H1 (cell line): ENCODE measurements at regions not wholly inside any gene's neighbourhood (a gene's known extent, or its start where the extent isn't known, plus 50 kb on each side); places are given as distances from the start of the nearest gene placed in this dataset.

ENCODE experiments used
- BCL11A ChIP-seq, 2 experiments: IDR thresholded peaks; one replicate each; pipeline ENCODE4 v1.6.1; 2011; ENCODE audit warnings: low read depth in 2 of 2, low read length in 2 of 2, mild to moderate bottlenecking in 2 of 2
- CEBPB ChIP-seq: IDR thresholded peaks from 2 replicates; pipeline ENCODE4 v1.6.1; 2012; ENCODE audit warnings: low read depth, low read length
- GABPA ChIP-seq: IDR thresholded peaks from 2 replicates; pipeline ENCODE4 v1.6.1; 2011; ENCODE audit warnings: mild to moderate bottlenecking, low read length, moderate library complexity, borderline replicate concordance; ENCODE audit not compliant: insufficient read depth
- HDAC2 ChIP-seq, 2 experiments: fragments of 300-600 bp in 1 of 2; sonication (generic) in 1 of 2; IDR thresholded peaks; 2 replicates each; pipeline ENCODE4 v1.6.1; 2011 to 2012; ENCODE audit warnings: low read depth in 2 of 2, low read length in 2 of 2, mild to moderate bottlenecking in 2 of 2, moderate library complexity in 2 of 2, borderline replicate concordance in 1 of 2, inconsistent platforms in 1 of 2
- POLR2AphosphoS5 ChIP-seq: IDR thresholded peaks from 2 replicates; pipeline ENCODE4 v1.6.1; 2011; ENCODE audit warnings: low read depth, low read length
- RBBP5 ChIP-seq: IDR thresholded peaks from 2 replicates; pipeline ENCODE4 v1.7.1; 2012; ENCODE audit warnings: low read depth, mild to moderate bottlenecking, inconsistent platforms, low read length, moderate library complexity, borderline replicate concordance
- RNF2 ChIP-seq: fragments of 200-900, 300-1000 bp; sonication (generic); IDR thresholded peaks from 2 replicates; pipeline ENCODE4 v1.7.1; 2016; ENCODE audit warnings: borderline replicate concordance, low read depth, mild to moderate bottlenecking, antibody characterized with exemption, low read length; ENCODE audit not compliant: poor library complexity, severe bottlenecking; ENCODE audit errors: missing control alignments
- SP2 ChIP-seq: IDR thresholded peaks from 2 replicates; pipeline ENCODE4 v1.6.1; 2012; ENCODE audit warnings: mild to moderate bottlenecking, low read length, inconsistent platforms
- TBP ChIP-seq: IDR thresholded peaks from 2 replicates; pipeline ENCODE4 v1.6.1; 2011; ENCODE audit warnings: low read depth, low read length, improper control_type of control experiment
- TF ChIP-seq, protein P1 (sequence below): fragments of 300-600 bp; sonication (generic); IDR thresholded peaks from 2 replicates; pipeline ENCODE4 v1.7.1; 2012; ENCODE audit warnings: low read length, moderate library complexity, mild to moderate bottlenecking, inconsistent platforms; ENCODE audit not compliant: insufficient replicate concordance
- TF ChIP-seq, protein P2 (sequence below): IDR thresholded peaks from 2 replicates; pipeline ENCODE4 v1.6.1; 2011; ENCODE audit warnings: low read length, improper control_type of control experiment

- TF ChIP-seq, protein P1, sequence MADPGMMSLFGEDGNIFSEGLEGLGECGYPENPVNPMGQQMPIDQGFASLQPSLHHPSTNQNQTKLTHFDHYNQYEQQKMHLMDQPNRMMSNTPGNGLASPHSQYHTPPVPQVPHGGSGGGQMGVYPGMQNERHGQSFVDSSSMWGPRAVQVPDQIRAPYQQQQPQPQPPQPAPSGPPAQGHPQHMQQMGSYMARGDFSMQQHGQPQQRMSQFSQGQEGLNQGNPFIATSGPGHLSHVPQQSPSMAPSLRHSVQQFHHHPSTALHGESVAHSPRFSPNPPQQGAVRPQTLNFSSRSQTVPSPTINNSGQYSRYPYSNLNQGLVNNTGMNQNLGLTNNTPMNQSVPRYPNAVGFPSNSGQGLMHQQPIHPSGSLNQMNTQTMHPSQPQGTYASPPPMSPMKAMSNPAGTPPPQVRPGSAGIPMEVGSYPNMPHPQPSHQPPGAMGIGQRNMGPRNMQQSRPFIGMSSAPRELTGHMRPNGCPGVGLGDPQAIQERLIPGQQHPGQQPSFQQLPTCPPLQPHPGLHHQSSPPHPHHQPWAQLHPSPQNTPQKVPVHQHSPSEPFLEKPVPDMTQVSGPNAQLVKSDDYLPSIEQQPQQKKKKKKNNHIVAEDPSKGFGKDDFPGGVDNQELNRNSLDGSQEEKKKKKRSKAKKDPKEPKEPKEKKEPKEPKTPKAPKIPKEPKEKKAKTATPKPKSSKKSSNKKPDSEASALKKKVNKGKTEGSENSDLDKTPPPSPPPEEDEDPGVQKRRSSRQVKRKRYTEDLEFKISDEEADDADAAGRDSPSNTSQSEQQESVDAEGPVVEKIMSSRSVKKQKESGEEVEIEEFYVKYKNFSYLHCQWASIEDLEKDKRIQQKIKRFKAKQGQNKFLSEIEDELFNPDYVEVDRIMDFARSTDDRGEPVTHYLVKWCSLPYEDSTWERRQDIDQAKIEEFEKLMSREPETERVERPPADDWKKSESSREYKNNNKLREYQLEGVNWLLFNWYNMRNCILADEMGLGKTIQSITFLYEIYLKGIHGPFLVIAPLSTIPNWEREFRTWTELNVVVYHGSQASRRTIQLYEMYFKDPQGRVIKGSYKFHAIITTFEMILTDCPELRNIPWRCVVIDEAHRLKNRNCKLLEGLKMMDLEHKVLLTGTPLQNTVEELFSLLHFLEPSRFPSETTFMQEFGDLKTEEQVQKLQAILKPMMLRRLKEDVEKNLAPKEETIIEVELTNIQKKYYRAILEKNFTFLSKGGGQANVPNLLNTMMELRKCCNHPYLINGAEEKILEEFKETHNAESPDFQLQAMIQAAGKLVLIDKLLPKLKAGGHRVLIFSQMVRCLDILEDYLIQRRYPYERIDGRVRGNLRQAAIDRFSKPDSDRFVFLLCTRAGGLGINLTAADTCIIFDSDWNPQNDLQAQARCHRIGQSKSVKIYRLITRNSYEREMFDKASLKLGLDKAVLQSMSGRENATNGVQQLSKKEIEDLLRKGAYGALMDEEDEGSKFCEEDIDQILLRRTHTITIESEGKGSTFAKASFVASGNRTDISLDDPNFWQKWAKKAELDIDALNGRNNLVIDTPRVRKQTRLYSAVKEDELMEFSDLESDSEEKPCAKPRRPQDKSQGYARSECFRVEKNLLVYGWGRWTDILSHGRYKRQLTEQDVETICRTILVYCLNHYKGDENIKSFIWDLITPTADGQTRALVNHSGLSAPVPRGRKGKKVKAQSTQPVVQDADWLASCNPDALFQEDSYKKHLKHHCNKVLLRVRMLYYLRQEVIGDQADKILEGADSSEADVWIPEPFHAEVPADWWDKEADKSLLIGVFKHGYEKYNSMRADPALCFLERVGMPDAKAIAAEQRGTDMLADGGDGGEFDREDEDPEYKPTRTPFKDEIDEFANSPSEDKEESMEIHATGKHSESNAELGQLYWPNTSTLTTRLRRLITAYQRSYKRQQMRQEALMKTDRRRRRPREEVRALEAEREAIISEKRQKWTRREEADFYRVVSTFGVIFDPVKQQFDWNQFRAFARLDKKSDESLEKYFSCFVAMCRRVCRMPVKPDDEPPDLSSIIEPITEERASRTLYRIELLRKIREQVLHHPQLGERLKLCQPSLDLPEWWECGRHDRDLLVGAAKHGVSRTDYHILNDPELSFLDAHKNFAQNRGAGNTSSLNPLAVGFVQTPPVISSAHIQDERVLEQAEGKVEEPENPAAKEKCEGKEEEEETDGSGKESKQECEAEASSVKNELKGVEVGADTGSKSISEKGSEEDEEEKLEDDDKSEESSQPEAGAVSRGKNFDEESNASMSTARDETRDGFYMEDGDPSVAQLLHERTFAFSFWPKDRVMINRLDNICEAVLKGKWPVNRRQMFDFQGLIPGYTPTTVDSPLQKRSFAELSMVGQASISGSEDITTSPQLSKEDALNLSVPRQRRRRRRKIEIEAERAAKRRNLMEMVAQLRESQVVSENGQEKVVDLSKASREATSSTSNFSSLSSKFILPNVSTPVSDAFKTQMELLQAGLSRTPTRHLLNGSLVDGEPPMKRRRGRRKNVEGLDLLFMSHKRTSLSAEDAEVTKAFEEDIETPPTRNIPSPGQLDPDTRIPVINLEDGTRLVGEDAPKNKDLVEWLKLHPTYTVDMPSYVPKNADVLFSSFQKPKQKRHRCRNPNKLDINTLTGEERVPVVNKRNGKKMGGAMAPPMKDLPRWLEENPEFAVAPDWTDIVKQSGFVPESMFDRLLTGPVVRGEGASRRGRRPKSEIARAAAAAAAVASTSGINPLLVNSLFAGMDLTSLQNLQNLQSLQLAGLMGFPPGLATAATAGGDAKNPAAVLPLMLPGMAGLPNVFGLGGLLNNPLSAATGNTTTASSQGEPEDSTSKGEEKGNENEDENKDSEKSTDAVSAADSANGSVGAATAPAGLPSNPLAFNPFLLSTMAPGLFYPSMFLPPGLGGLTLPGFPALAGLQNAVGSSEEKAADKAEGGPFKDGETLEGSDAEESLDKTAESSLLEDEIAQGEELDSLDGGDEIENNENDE = no peak
- TF ChIP-seq TBP (no peak), BCL11A (IDR thresholded peaks at IDR 0.05; ENCODE audit: low read depth in 2 of 2, low read length in 2 of 2) (no peak), RBBP5 (no peak), HDAC2 (IDR thresholded peaks at IDR 0.05; ENCODE audit: borderline replicate concordance in 1 of 2, low read depth in 2 of 2, low read length in 2 of 2) (no peak), GABPA (no peak), CEBPB (no peak), RNF2 (no peak), POLR2AphosphoS5 (no peak), SP2 (no peak)
- TF ChIP-seq, protein P2, sequence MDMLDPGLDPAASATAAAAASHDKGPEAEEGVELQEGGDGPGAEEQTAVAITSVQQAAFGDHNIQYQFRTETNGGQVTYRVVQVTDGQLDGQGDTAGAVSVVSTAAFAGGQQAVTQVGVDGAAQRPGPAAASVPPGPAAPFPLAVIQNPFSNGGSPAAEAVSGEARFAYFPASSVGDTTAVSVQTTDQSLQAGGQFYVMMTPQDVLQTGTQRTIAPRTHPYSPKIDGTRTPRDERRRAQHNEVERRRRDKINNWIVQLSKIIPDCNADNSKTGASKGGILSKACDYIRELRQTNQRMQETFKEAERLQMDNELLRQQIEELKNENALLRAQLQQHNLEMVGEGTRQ = no peak
These were observed 123.6 kb upstream of the KCNJ6 start (continued) for GRCh38 chr21:38039841-38040240.
